Thoracic aorta (tissue), 2 donors: ENCODE measurements at regions not wholly inside any gene's neighbourhood (a gene's known extent, or its start where the extent isn't known, plus 50 kb on each side); places are given as distances from the start of the nearest gene placed in this dataset.

Experiments
- ATAC-seq: fragments of 150-250 bp; one replicate; pipeline ENCODE4 v1.8.0; 2017; ENCODE audit warnings: low read depth; ENCODE audit not compliant: insufficient number of reproducible peaks, low FRiP score
- DNase-seq: peaks from one replicate; pipeline ENCODE4 v3.0.0-alpha.2; 2020; ENCODE audit warnings: low spot score
- H3K27ac ChIP-seq, 2 donors: fragments of 200-600 bp; sonication (generic); 1 replicate in 1 of 2; 2 replicates in 1 of 2; pipeline ENCODE4 v1.5.1; 2016; ENCODE audit warnings: mild to moderate bottlenecking in 2 of 2, moderate library complexity in 2 of 2
- H3K27me3 ChIP-seq: fragments of 200-600 bp; sonication (generic); replicated peaks from 2 replicates; pipeline ENCODE4 v1.6.0; 2016; ENCODE audit warnings: mild to moderate bottlenecking; ENCODE audit not compliant: insufficient read depth
- H3K36me3 ChIP-seq: fragments of 200-600 bp; sonication (generic); one replicate; pipeline ENCODE4 v1.5.1; 2016
- H3K4me1 ChIP-seq, 2 donors: fragments of 200-600 bp; sonication (generic); 1 replicate in 1 of 2; 2 replicates in 1 of 2; pipeline versions ENCODE4 v1.5.1 to v1.6.0; 2016; ENCODE audit warnings: low read depth in 2 of 2, mild to moderate bottlenecking in 1 of 2; ENCODE audit not compliant: control insufficient read depth in 1 of 2
- H3K4me3 ChIP-seq: fragments of 200-600 bp; sonication (generic); 2 replicates; pipeline ENCODE4 v1.5.1; 2016; ENCODE audit warnings: mild to moderate bottlenecking
- H3K9me3 ChIP-seq: fragments of 200-600 bp; sonication (generic); 2 replicates; pipeline ENCODE4 v1.5.1; 2016
- TF ChIP-seq, protein P1 (sequence below): fragments of 200-600 bp; sonication (generic); IDR thresholded peaks from one replicate; pipeline ENCODE4 v1.5.1; 2019; ENCODE audit warnings: antibody characterized with exemption

DNA sequence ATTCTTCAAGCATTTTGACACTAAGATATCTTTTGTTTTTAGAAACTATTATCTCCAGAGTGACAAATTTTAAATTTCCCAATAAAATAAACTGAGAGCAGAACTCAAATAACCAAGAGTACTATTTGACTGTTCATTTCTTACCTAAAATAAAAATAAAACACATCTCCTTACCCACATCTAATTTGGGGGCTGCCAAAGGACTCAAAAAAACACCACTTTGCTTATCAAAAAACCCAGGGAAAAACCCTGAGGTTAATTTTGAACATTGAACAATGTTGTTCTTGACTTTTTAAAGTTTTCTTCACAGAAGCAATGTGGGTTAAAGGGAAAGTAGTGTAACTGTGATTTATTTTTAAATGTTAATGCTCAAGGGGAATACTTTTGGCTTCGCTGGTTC, 243.0 kb upstream of the HHIP start:
- H3K27ac ChIP-seq, result no peak overlapping the region
- TF ChIP-seq, protein P1, sequence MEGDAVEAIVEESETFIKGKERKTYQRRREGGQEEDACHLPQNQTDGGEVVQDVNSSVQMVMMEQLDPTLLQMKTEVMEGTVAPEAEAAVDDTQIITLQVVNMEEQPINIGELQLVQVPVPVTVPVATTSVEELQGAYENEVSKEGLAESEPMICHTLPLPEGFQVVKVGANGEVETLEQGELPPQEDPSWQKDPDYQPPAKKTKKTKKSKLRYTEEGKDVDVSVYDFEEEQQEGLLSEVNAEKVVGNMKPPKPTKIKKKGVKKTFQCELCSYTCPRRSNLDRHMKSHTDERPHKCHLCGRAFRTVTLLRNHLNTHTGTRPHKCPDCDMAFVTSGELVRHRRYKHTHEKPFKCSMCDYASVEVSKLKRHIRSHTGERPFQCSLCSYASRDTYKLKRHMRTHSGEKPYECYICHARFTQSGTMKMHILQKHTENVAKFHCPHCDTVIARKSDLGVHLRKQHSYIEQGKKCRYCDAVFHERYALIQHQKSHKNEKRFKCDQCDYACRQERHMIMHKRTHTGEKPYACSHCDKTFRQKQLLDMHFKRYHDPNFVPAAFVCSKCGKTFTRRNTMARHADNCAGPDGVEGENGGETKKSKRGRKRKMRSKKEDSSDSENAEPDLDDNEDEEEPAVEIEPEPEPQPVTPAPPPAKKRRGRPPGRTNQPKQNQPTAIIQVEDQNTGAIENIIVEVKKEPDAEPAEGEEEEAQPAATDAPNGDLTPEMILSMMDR, result no peak
- H3K9me3 ChIP-seq, result no peaks in the 10 kb centered on the region
- ATAC-seq (no peak), DNase-seq (no peak)
- H3K4me1 ChIP-seq, result peaks cover 0 to 9% of the 10 kb centered on the region in 2 donors
- H3K36me3 ChIP-seq, result no peaks in the 10 kb centered on the region
- no peaks in the 10 kb centered on the region for H3K27me3 ChIP-seq
- H3K4me3 ChIP-seq, result no peak overlapping the region

DNA sequence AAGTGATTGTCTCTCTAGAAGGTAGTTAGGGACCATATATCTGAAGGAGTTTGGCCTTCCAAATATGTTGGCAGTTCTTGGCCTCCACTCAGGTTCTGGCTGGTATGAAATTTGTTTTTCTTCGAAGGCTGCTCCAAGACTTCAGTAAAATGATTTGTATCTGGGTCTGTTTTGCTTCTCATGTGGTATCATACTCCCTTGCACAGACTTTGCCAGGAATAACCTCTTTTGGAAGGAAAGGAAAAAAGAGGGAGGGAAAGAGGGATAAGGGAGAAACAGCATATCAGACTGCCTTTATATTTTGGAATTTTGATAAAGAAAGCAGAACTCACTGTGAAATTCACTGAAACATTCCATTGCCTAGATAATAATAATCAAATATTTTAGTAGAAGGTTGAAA, 242.1 kb upstream of the HHIP start:
- DNase-seq (no peak), ATAC-seq (no peak)
- peaks cover 0 to 9% of the 10 kb centered on the region in 2 donors for H3K4me1 ChIP-seq
- no peaks in the 10 kb centered on the region for H3K9me3 ChIP-seq
- TF ChIP-seq, protein P1, result no peak
- H3K36me3 ChIP-seq, result no peaks in the 10 kb centered on the region
- H3K27me3 ChIP-seq, result no peaks in the 10 kb centered on the region
- no peak overlapping the region for H3K4me3 ChIP-seq
- no peak overlapping the region for H3K27ac ChIP-seq

DNA sequence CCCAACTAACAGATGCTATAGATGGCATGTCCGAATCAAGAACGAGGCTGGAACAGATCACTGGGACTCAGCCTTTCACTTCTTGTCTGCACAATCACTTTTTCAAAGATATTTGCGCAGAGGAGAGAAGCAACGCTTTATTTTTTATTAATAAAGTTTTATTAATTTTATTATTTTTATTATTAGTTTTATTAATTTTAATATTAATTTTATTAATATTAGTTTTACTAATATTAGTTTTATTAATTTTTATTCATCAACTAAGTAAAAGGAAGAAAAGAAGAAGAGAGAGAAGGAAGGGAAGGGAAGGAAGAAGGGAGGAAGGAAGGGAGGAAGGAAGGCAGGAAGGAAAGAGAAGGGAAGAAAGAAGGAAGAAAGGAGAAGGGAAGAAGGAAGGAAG, 236.4 kb upstream of the HHIP start:
- H3K27ac ChIP-seq, result no peak overlapping the region
- no peak for DNase-seq
- TF ChIP-seq, protein P1, result no peak
- no peaks in the 10 kb centered on the region for H3K9me3 ChIP-seq
- H3K4me3 ChIP-seq, result no peak overlapping the region
- H3K27me3 ChIP-seq, result no peaks in the 10 kb centered on the region
- H3K36me3 ChIP-seq, result no peaks in the 10 kb centered on the region
- ATAC-seq, result no peak
- no peaks in the 10 kb centered on the region for H3K4me1 ChIP-seq

DNA sequence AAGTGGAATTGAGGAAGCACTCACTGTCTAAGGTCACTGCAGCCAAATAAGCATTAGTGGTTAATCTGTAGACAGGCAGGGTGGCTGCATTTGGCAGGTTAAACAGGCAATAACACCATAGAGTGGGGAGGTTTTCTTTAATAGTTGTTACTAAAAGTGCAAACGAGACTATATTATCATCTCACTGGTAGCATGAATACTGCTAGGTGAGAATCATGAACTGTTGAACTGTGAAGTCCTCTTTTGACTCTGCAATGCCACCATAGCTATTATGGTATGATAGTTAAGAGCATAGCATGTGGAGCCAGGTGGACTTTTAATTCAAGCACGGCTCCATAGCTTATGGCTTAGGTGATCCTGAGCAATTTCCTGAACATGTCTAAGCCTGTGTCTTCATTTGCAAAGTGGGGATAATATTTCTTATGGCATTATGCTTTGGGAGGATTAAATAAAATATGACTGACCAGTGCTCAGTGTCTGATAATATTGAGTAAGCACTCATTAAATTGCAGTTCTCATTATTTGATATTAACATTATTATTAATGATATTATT, 235.6 kb upstream of the HHIP start:
- no peaks in the 10 kb centered on the region for H3K4me1 ChIP-seq
- no peaks in the 10 kb centered on the region for H3K9me3 ChIP-seq
- H3K27me3 ChIP-seq, result no peaks in the 10 kb centered on the region
- H3K4me3 ChIP-seq, result no peak overlapping the region
- TF ChIP-seq, protein P1, result no peak
- H3K27ac ChIP-seq, result no peak overlapping the region
- no peaks in the 10 kb centered on the region for H3K36me3 ChIP-seq
- DNase-seq (no peak), ATAC-seq (no peak)

DNA sequence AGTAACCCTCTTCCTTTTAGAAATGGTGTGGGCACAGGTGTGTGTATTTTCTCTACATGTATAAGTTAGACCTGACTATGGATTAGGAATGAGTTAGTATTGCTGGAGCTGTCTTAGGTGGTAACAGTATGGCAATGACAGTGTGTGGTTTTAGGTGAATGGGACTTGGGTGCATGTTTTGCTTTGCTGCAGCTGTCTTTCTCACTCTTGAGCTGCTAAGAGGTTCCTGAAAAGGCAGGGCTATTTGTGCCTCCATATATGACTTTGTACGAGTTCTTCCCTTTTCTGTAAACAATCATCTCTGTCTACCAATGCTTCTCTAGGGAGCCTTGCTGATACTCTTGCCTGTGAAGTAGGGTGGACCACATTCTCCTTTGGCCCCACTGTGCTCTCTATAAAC, 234.8 kb upstream of the HHIP start:
- Histone ChIP-seq H3K27me3 (no peaks in the 10 kb centered on the region), H3K4me3 (no peak overlapping the region), H3K4me1 (no peaks in the 10 kb centered on the region), H3K9me3 (no peaks in the 10 kb centered on the region), H3K36me3 (no peaks in the 10 kb centered on the region), H3K27ac (no peak overlapping the region)
- DNase-seq, result no peak
- TF ChIP-seq, protein P1, result no peak
- no peak for ATAC-seq
